ENCODE measurements at regions not wholly inside any gene's neighbourhood (a gene's known extent, or its start where the extent isn't known, plus 50 kb on each side); places are given as distances from the start of the nearest gene placed in this dataset.

- Histone ChIP-seq H3K9me3 (ENCODE audit: low read length) (no peaks in the 10 kb centered on the region), H3K27ac (ENCODE audit: low read depth, low read length) (no peak overlapping the region), H3K36me3 (ENCODE audit: insufficient read depth, low read length) (no peaks in the 10 kb centered on the region), H3K4me1 (ENCODE audit: insufficient read depth, low read length) (no peaks in the 10 kb centered on the region), H3K4me3 (ENCODE audit: low read length) (no peak overlapping the region), H3K27me3 (ENCODE audit: insufficient read depth, low read length, poor library complexity, severe bottlenecking) (no peaks in the 10 kb centered on the region)
- no peak overlapping the region for H3K4me3 Mint-ChIP-seq
- POLR2A ChIA-PET, result no interaction called here
- H3K9me3 Mint-ChIP-seq, result no peaks in the 10 kb centered on the region
- H3K27ac Mint-ChIP-seq, result no peak overlapping the region
- CTCF ChIA-PET, result no interaction called here
- H3K36me3 Mint-ChIP-seq, result no peaks in the 10 kb centered on the region
- H3K4me1 Mint-ChIP-seq, result peaks cover 5 to 7% (median 6%) of the 10 kb centered on the region in 3 donors
- H3K27me3 Mint-ChIP-seq, result peaks cover 26 to 37% of the 10 kb centered on the region in 2 donors
- no peak for DNase-seq
Observed at GRCh38 chr5:133690746-133691145, 78.4 kb upstream of the FSTL4 start.

- H3K36me3 Mint-ChIP-seq, result no peaks in the 10 kb centered on the region
- H3K9me3 Mint-ChIP-seq, result peaks cover 0 to 1% (median 0%) of the 10 kb centered on the region in 5 donors
- H3K27ac Mint-ChIP-seq, result no peak overlapping the region
- ChIA-PET CTCF (no interaction called here), POLR2A (no interaction called here)
- no peaks in the 10 kb centered on the region for H3K4me1 ChIP-seq (ENCODE audit: insufficient read depth, low read length)
- H3K9me3 ChIP-seq (ENCODE audit: low read length), result no peaks in the 10 kb centered on the region
- H3K27me3 ChIP-seq (ENCODE audit: insufficient read depth, low read length, poor library complexity, severe bottlenecking), result no peaks in the 10 kb centered on the region
- H3K27me3 Mint-ChIP-seq, result peaks cover 27 to 45% of the 10 kb centered on the region in 2 donors
- H3K36me3 ChIP-seq (ENCODE audit: insufficient read depth, low read length), result no peaks in the 10 kb centered on the region
- no peak overlapping the region for H3K4me3 ChIP-seq (ENCODE audit: low read length)
- H3K4me1 Mint-ChIP-seq, result no peaks in the 10 kb centered on the region
- H3K4me3 Mint-ChIP-seq, result no peak overlapping the region
- DNase-seq, result no peak
- no peak overlapping the region for H3K27ac ChIP-seq (ENCODE audit: low read depth, low read length)
Observed at GRCh38 chr5:133688391-133688790, 76.0 kb upstream of the FSTL4 start.

GRCh38 chr5:133687212-133688061 lies 75.1 kb upstream of the FSTL4 start:
- peaks cover 0 to 1% (median 0%) of the 10 kb centered on the region in 5 donors for H3K9me3 Mint-ChIP-seq

GRCh38 chr5:133686566-133686965 lies 74.2 kb upstream of the FSTL4 start:
- H3K36me3 Mint-ChIP-seq, result no peaks in the 10 kb centered on the region
- H3K9me3 Mint-ChIP-seq, result peaks cover 0 to 1% (median 0%) of the 10 kb centered on the region in 5 donors
- ChIA-PET CTCF (no interaction called here), POLR2A (no interaction called here)
- DNase-seq, result no peak
- H3K27ac Mint-ChIP-seq, result no peak overlapping the region
- no peaks in the 10 kb centered on the region for H3K9me3 ChIP-seq (ENCODE audit: low read length)
- no peak overlapping the region for H3K4me3 ChIP-seq (ENCODE audit: low read length)
- H3K36me3 ChIP-seq (ENCODE audit: insufficient read depth, low read length), result no peaks in the 10 kb centered on the region
- no peaks in the 10 kb centered on the region for H3K4me1 Mint-ChIP-seq
- H3K27me3 ChIP-seq (ENCODE audit: insufficient read depth, low read length, poor library complexity, severe bottlenecking), result no peaks in the 10 kb centered on the region
- no peaks in the 10 kb centered on the region for H3K4me1 ChIP-seq (ENCODE audit: insufficient read depth, low read length)
- no peak overlapping the region for H3K27ac ChIP-seq (ENCODE audit: low read depth, low read length)
- no peak overlapping the region for H3K4me3 Mint-ChIP-seq
- H3K27me3 Mint-ChIP-seq, result peaks cover 19 to 49% of the 10 kb centered on the region in 2 donors

More at GRCh38 chr5:133687212-133688061, 75.1 kb upstream of the FSTL4 start:
- H3K27ac ChIP-seq (ENCODE audit: low read depth, low read length), result no peak overlapping the region
- no peak overlapping the region for H3K4me3 Mint-ChIP-seq
- no peaks in the 10 kb centered on the region for H3K36me3 ChIP-seq (ENCODE audit: insufficient read depth, low read length)
- no peaks in the 10 kb centered on the region for H3K27me3 ChIP-seq (ENCODE audit: insufficient read depth, low read length, poor library complexity, severe bottlenecking)
- H3K36me3 Mint-ChIP-seq, result no peaks in the 10 kb centered on the region
- peaks cover 26 to 45% of the 10 kb centered on the region in 2 donors for H3K27me3 Mint-ChIP-seq
- no peak overlapping the region for H3K4me3 ChIP-seq (ENCODE audit: low read length)
- no peaks in the 10 kb centered on the region for H3K9me3 ChIP-seq (ENCODE audit: low read length)
- no peak for DNase-seq
- no peaks in the 10 kb centered on the region for H3K4me1 Mint-ChIP-seq
- H3K27ac Mint-ChIP-seq, result no peak overlapping the region
- no peaks in the 10 kb centered on the region for H3K4me1 ChIP-seq (ENCODE audit: insufficient read depth, low read length)
- CTCF ChIA-PET, result no interaction called here
- POLR2A ChIA-PET, result no interaction called here

GRCh38 chr5:133685402-133686018 lies 73.2 kb upstream of the FSTL4 start:
- H3K27me3 Mint-ChIP-seq, result peaks cover 18 to 45% of the 10 kb centered on the region in 2 donors
- POLR2A ChIA-PET, result no interaction called here
- Histone ChIP-seq H3K4me1 (ENCODE audit: insufficient read depth, low read length) (no peaks in the 10 kb centered on the region), H3K36me3 (ENCODE audit: insufficient read depth, low read length) (no peaks in the 10 kb centered on the region), H3K27me3 (ENCODE audit: insufficient read depth, low read length, poor library complexity, severe bottlenecking) (no peaks in the 10 kb centered on the region), H3K9me3 (ENCODE audit: low read length) (no peaks in the 10 kb centered on the region), H3K27ac (ENCODE audit: low read depth, low read length) (no peak overlapping the region), H3K4me3 (ENCODE audit: low read length) (no peak overlapping the region)
- H3K36me3 Mint-ChIP-seq, result no peaks in the 10 kb centered on the region
- CTCF ChIA-PET, result no interaction called here
- H3K4me3 Mint-ChIP-seq, result no peak overlapping the region
- no peaks in the 10 kb centered on the region for H3K4me1 Mint-ChIP-seq
- no peak for DNase-seq
- H3K27ac Mint-ChIP-seq, result no peak overlapping the region
- H3K9me3 Mint-ChIP-seq, result peaks cover 0 to 1% (median 0%) of the 10 kb centered on the region in 5 donors

GRCh38 chr5:133683646-133684596 lies 71.6 kb upstream of the FSTL4 start:
- no peaks in the 10 kb centered on the region for H3K9me3 ChIP-seq (ENCODE audit: low read length)
- Mint-ChIP-seq H3K36me3 (no peaks in the 10 kb centered on the region), H3K9me3 (peaks cover 0 to 1% (median 0%) of the 10 kb centered on the region in 5 donors), H3K27ac (no peak overlapping the region), H3K27me3 (peaks cover 9 to 36% of the 10 kb centered on the region in 2 donors), H3K4me3 (no peak overlapping the region), H3K4me1 (no peaks in the 10 kb centered on the region)
- no peaks in the 10 kb centered on the region for H3K36me3 ChIP-seq (ENCODE audit: insufficient read depth, low read length)
- DNase-seq, result no peak
- ChIA-PET POLR2A (no interaction called here), CTCF (no interaction called here)
- H3K27me3 ChIP-seq (ENCODE audit: insufficient read depth, low read length, poor library complexity, severe bottlenecking), result no peaks in the 10 kb centered on the region
- no peaks in the 10 kb centered on the region for H3K4me1 ChIP-seq (ENCODE audit: insufficient read depth, low read length)
- no peak overlapping the region for H3K4me3 ChIP-seq (ENCODE audit: low read length)
- H3K27ac ChIP-seq (ENCODE audit: low read depth, low read length), result no peak overlapping the region

GRCh38 chr5:133682451-133682850 lies 70.1 kb upstream of the FSTL4 start:
- no peaks in the 10 kb centered on the region for H3K36me3 ChIP-seq (ENCODE audit: insufficient read depth, low read length)
- no peaks in the 10 kb centered on the region for H3K27me3 ChIP-seq (ENCODE audit: insufficient read depth, low read length, poor library complexity, severe bottlenecking)
- H3K36me3 Mint-ChIP-seq, result no peaks in the 10 kb centered on the region
- H3K9me3 ChIP-seq (ENCODE audit: low read length), result no peaks in the 10 kb centered on the region
- H3K27ac ChIP-seq (ENCODE audit: low read depth, low read length), result no peak overlapping the region
- H3K27ac Mint-ChIP-seq, result no peak overlapping the region
- CTCF ChIA-PET, result no interaction called here
- no peak overlapping the region for H3K4me3 Mint-ChIP-seq
- peaks cover 5 to 43% of the 10 kb centered on the region in 2 donors for H3K27me3 Mint-ChIP-seq
- H3K4me1 Mint-ChIP-seq, result no peaks in the 10 kb centered on the region
- DNase-seq, result no peak
- H3K9me3 Mint-ChIP-seq, result peaks cover 0 to 3% (median 0%) of the 10 kb centered on the region in 5 donors
- H3K4me1 ChIP-seq (ENCODE audit: insufficient read depth, low read length), result no peaks in the 10 kb centered on the region
- POLR2A ChIA-PET, result no interaction called here
- H3K4me3 ChIP-seq (ENCODE audit: low read length), result no peak overlapping the region

- no peak for DNase-seq
- CTCF ChIA-PET, result no interaction called here
- Mint-ChIP-seq H3K4me3 (no peak overlapping the region), H3K27ac (no peak overlapping the region), H3K36me3 (no peaks in the 10 kb centered on the region), H3K4me1 (no peaks in the 10 kb centered on the region), H3K9me3 (peaks cover 0 to 3% (median 0%) of the 10 kb centered on the region in 5 donors), H3K27me3 (peaks cover 5 to 38% of the 10 kb centered on the region in 2 donors)
- H3K4me3 ChIP-seq (ENCODE audit: low read length), result no peak overlapping the region
- no peaks in the 10 kb centered on the region for H3K36me3 ChIP-seq (ENCODE audit: insufficient read depth, low read length)
- no peaks in the 10 kb centered on the region for H3K9me3 ChIP-seq (ENCODE audit: low read length)
- POLR2A ChIA-PET, result no interaction called here
- no peaks in the 10 kb centered on the region for H3K27me3 ChIP-seq (ENCODE audit: insufficient read depth, low read length, poor library complexity, severe bottlenecking)
- H3K4me1 ChIP-seq (ENCODE audit: insufficient read depth, low read length), result no peaks in the 10 kb centered on the region
- H3K27ac ChIP-seq (ENCODE audit: low read depth, low read length), result no peak overlapping the region
Observed at GRCh38 chr5:133681896-133682295, 69.6 kb upstream of the FSTL4 start.
